GM12892 (cell line): ENCODE measurements at regions not wholly inside any gene's neighbourhood (a gene's known extent, or its start where the extent isn't known, plus 50 kb on each side); places are given as distances from the start of the nearest gene placed in this dataset.

Experiments used
- DNase-seq: peaks from one replicate; pipeline ENCODE4 v3.0.0; 2011; ENCODE audit not compliant: insufficient read length
- FAIRE-seq: peaks from 2 replicates; lab custom pipeline; 2011; peaks lifted over from hg19 to GRCh38; lab: Jason Lieb, UNC
- POLR2A ChIP-seq: IDR thresholded peaks from 2 replicates; pipeline ENCODE4 v1.6.1; 2011; ENCODE audit warnings: low read depth, low read length, control low read depth
- POLR2AphosphoS5 ChIP-seq: IDR thresholded peaks from 2 replicates; pipeline ENCODE4 v1.6.1; 2011; ENCODE audit warnings: low read depth, low read length, control low read depth
- TAF1 ChIP-seq: IDR thresholded peaks from 2 replicates; pipeline ENCODE4 v1.6.1; 2011; ENCODE audit warnings: low read depth, mild to moderate bottlenecking, control low read depth, low read length, borderline replicate concordance

GRCh38 chr2:60252581-60253150, 300.8 kb downstream of the BCL11A start:
- FAIRE-seq (no peak), DNase-seq (no peak)
- TF ChIP-seq POLR2A = no peak
- no peak for TF ChIP-seq TAF1

- FAIRE-seq = no peak
- TF ChIP-seq TAF1 (no peak), POLR2A (no peak), POLR2AphosphoS5 (no peak)
- no peak for DNase-seq
Measured at GRCh38 chr2:60251247-60251646, 302.2 kb downstream of the BCL11A start.

GRCh38 chr2:60249879-60250278, 303.6 kb downstream of the BCL11A start:
- DNase-seq = no peak

DNA sequence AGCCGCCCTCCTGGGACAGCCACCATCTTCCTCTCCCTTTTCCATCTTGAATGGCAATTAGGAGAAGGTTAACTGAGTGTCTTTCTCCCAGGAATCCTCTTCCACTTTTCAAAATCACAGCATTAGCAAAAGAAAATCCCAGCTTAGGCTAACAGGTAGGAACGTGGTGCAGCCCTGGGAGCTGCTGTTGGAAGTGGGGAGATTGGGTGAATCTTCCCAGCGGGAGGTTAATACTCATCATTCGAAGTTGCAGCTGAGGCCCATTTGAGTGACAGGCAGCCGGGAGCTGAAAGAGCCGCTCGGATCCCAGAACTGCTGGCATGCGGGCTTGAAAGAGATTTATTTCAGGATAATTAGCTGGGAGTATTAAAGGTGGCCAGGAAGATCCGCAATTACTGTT, 306.0 kb downstream of the BCL11A start:
- TF ChIP-seq TAF1 = no peak
- no peak for TF ChIP-seq POLR2A
- TF ChIP-seq POLR2AphosphoS5 = no peak
- no peak for DNase-seq
- no peak for FAIRE-seq

More at GRCh38 chr2:60249879-60250278, 303.6 kb downstream of the BCL11A start:
- TF ChIP-seq POLR2AphosphoS5 = no peak
- TF ChIP-seq TAF1 = no peak
- TF ChIP-seq POLR2A = no peak
- no peak for FAIRE-seq

DNA sequence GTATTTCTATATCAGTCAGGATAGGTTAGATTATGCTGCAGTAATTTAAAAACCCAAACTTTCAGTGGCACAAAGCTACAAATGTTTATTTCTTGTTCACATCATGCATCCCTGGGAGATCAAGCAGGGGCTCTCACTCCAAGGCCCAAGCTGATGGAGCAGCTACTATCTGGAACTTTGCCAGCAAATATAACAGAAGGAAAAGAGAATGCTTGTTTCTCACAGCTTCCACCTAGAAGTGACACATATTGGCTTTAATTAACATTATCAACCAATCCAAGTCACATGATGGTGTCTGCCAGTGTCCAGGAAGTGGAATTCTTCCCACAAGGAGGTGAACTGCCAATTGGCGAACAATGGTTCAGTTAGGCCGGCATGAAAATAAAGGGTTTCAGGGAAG, 306.9 kb downstream of the BCL11A start:
- FAIRE-seq = no peak
- no peak for DNase-seq
- TF ChIP-seq POLR2AphosphoS5 (no peak), POLR2A (no peak), TAF1 (no peak)

DNA sequence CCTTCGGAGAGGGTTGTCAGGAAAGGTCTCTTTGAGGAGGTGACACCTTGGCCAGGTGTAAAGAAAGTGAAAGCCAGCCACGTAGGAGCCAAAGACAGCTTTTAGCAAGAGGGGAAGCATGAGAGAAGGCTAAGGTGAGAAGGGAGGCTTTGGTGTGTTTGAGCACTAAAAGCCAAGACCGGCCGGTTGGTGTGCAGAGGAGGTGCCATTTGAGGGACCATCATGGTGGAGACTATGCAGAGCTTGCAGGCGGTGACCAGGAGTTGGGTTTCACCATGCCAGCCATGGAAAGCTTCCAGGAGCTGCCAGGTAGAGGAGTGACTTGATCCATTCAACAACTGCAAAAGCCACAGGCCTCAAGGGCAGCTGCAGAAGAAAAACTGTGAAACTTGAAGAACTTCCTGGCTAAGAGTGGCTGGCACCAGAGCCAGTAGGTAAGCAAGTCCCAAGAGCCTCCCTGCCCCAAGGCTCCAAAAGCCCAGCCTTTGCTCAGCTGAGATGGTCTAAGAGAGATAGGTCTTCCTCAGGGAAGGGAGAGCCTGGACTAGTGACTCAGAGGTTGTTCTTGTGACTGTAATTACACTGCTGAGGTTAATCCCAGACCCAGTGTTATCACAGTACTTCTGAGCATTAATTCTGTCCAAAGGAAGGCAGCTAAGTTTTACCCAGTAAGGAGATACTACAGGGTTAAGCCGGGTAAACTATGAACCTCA, 319.0 kb downstream of the BCL11A start:
- DNase-seq = no peak
- FAIRE-seq = no peak
- TF ChIP-seq POLR2A (no peak), POLR2AphosphoS5 (no peak), TAF1 (no peak)

DNA sequence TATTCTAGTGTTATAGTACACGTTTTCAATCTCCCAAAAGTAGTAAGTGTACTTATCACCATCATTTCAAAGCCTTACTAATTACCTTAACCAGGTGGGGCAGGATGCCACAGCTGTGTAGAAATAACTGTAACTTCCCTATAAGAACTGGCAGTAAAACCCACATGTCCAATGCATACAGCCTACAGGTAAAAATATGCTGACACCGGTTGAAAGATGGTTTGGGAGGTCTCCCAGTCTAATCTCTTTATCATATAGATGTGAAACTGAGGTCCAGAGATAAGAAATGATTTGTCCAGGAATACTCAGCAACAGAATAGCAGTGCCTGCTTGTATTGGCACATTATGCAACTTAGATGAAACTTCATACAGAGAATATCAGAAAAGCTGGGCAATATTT, 322.9 kb downstream of the BCL11A start:
- DNase-seq = no peak
- no peak for FAIRE-seq
- no peak for TF ChIP-seq POLR2AphosphoS5
- no peak for TF ChIP-seq TAF1
- TF ChIP-seq POLR2A = no peak

DNA sequence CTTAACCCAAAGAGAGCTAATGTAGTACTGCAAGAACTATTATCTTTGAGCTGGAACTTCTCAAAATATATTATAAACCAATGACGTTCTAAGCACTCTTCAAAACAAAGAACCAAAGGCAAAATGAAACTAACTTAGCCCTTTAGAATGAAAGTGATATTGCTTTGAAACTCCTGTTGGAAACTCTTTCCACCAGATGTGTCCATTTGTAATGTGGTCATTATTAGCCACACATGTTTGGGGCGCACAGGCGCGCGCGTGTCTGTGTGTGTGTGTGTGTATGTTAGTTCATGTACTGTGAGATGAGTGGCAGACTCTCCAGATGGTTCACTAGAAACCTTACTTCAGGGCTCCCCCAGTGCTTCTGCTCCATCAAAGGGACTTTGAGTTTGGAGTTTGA, 323.4 kb downstream of the BCL11A start:
- no peak for TF ChIP-seq TAF1
- TF ChIP-seq POLR2AphosphoS5 = no peak
- TF ChIP-seq POLR2A = no peak
- no peak for FAIRE-seq
- DNase-seq = no peak

DNA sequence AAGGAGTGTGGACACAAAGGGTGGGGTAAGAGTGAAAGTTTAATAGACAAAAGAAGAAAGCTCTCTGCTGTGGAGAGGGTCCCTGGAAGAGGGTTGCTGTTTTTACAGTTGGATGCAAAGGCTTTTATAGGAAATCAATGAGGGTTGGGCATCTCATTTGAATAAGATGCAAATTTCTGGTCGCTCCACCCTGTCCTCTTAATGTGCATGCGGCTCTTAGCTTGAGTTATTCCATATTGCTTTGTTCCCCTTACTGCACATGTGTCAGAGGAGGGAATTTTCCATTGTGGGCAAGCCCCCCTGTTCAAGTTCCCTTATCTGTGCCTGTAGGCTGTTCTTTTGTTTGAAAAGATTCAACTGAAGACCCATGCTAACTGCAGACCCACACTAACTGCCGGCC, 326.5 kb downstream of the BCL11A start:
- TF ChIP-seq TAF1 (no peak), POLR2AphosphoS5 (no peak), POLR2A (no peak)
- DNase-seq (no peak), FAIRE-seq (no peak)

- no peak for FAIRE-seq
- TF ChIP-seq POLR2A (no peak), TAF1 (no peak), POLR2AphosphoS5 (no peak)
- no peak for DNase-seq
Measured at GRCh38 chr2:60226191-60226590, 327.3 kb downstream of the BCL11A start.

- FAIRE-seq = no peak
- no peak for TF ChIP-seq POLR2AphosphoS5
- no peak for TF ChIP-seq TAF1
- TF ChIP-seq POLR2A = no peak
- DNase-seq = no peak
Measured at GRCh38 chr2:60223859-60224258, 329.6 kb downstream of the BCL11A start.

DNA sequence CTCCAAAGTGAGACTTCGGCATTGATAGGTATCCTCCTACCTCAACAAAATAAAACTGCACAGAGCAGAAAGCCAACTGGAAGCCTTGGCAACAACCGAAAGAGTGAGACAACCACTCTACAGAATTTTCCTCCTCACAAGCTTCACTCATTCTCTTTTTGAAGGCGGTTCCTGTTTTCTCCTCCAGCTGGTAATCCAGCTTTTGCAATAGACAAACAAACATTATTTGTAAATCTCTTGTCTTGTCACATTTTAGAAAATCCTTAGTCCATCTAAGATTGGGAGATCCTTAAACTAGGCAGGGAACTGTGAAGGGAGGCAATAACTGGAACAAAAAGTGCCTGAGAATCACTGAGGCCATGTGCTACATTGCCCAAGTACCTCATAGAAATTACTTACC, 332.4 kb downstream of the BCL11A start:
- TF ChIP-seq POLR2A = no peak
- no peak for DNase-seq
- FAIRE-seq = no peak
